Breast epithelium (tissue), 4 donors: ENCODE measurements at regions not wholly inside any gene's neighbourhood (a gene's known extent, or its start where the extent isn't known, plus 50 kb on each side); places are given as distances from the start of the nearest gene placed in this dataset.

ENCODE experiments used
- DNase-seq, 2 donors: peaks; one replicate each; pipeline ENCODE4 v3.0.0-alpha.2; 2019; ENCODE audit warnings: low spot score in 2 of 2
- H3K27ac ChIP-seq, 2 donors: fragments of 200-600 bp; sonication (generic) in 1 of 2; one replicate each; pipeline ENCODE4 v1.5.1; 2016 to 2019; ENCODE audit warnings: mild to moderate bottlenecking in 1 of 2
- H3K27me3 ChIP-seq, 2 donors: fragments of 200-600 bp; sonication (generic) in 1 of 2; one replicate each; pipeline versions ENCODE4 v1.5.1 to v1.6.0; 2017 to 2019; ENCODE audit warnings: control low read depth in 1 of 2, mild to moderate bottlenecking in 1 of 2
- H3K36me3 ChIP-seq: fragments of 200-600 bp; one replicate; pipeline ENCODE4 v1.5.1; 2019
- H3K4me1 ChIP-seq, 2 donors: fragments of 200-600 bp; sonication (generic); one replicate each; pipeline ENCODE4 v1.5.1; 2016 to 2019; ENCODE audit warnings: control low read depth in 1 of 2
- H3K4me3 ChIP-seq, 3 donors: fragments of 200-600 bp; sonication (generic); 1 replicate in 2 of 3; 2 replicates in 1 of 3; pipeline ENCODE4 v1.5.1; 2016 to 2019; ENCODE audit warnings: mild to moderate bottlenecking in 3 of 3, moderate library complexity in 2 of 3
- H3K9me3 ChIP-seq, 2 donors: fragments of 200-600 bp; sonication (generic) in 1 of 2; one replicate each; pipeline ENCODE4 v1.5.1; 2016 to 2019; ENCODE audit warnings: control low read depth in 1 of 2
- POLR2A ChIP-seq: fragments of 450-650 bp; IDR thresholded peaks from one replicate; pipeline ENCODE4 v1.6.1; 2016; ENCODE audit warnings: antibody characterized with exemption, mild to moderate bottlenecking, moderate library complexity
- POLR2AphosphoS5 ChIP-seq, 3 donors: sonication (generic); formaldehyde crosslinking; IDR thresholded peaks; one replicate each; pipeline ENCODE4 v1.6.1; 2017; ENCODE audit warnings: antibody characterized with exemption in 3 of 3
- intact Hi-C: fragments of 100-400 bp; cut with DNase I; formaldehyde crosslinking; loops from one replicate; pipeline ENCODE4 v1.15.1; 2023; ENCODE audit warnings: low total_unique reads
- TF ChIP-seq, protein P1 (sequence below), 3 donors: fragments of 450-650 bp; IDR thresholded peaks; one replicate each; pipeline ENCODE4 v1.5.1; 2016 to 2017; ENCODE audit warnings: antibody characterized with exemption in 3 of 3, mild to moderate bottlenecking in 3 of 3, moderate library complexity in 3 of 3

DNA sequence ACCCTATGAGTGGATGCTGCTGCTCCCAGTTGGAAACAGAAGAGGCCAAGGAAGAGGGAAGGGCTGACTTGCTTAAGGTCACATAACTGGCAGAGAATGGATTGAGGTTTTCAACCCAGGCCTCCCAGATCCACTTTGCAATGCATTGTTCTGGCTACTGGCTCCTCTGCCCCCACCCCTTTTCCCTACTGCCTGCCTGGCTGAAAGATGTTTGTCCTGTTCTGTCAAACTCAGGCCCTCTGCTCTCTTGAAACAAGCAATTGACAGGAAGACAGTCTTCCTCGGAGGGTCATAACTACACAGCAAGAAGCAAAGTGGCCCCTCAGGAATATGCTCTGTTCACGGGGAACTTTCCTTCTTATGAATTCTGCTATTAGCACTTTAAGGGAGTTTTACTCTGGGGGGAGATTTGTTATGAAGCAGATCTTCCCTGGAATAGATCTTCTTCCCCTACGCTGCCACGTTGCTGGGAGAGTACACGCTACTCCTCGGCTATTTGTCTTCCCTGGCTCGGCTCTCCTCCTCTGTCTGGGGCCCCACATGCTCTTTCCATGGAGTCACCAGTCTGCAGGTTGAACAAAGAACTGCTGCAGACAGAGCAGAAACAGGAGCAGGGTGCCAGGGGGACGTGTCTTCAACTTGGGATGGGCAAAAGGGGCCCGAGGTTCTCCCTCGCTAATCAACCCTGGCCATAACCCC is 436.1 kb downstream of the TYW1 start:
- intact Hi-C loops: no loop called here
- no peak for DNase-seq

DNA sequence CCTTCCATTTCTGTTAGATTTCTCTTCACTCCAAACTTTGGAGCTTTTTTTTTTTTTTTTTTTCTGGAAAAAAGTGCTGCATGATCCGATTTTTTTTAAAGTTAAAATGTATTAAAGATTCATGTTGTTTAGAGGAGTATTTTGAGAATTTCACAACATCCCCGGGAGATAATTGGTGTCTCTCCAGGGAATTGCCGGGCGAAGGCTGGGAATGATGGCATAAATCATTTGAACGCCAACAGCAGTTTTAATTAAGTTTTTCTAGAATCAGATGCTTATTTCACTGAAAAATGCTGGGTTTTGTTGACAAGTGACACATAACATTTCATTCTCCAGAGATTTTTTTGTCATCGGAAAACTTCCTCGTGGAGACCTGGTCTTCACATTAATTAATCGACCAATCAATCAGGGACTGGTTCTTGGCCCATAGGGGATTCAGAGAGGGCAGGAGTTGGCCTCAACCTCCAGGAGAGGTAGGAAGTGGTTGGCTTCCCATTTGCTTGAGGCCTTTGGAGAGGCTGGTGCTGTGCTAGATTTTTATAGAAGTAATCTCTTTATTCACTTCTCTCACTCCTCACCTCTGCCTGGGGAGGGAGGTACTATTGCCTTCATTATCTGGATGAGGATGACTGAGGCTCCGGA is 439.4 kb downstream of the TYW1 start:
- no peaks in the 10 kb centered on the region for H3K9me3 ChIP-seq
- H3K4me3 ChIP-seq: no peak overlapping the region
- H3K27ac ChIP-seq: peak overlapping the region; percentile 48 to 55
- no peaks in the 10 kb centered on the region for H3K4me1 ChIP-seq
- no peaks in the 10 kb centered on the region for H3K36me3 ChIP-seq
- peak in 1 of 2 donors; percentile 27 for DNase-seq
- intact Hi-C loops: no loop called here
- no peaks in the 10 kb centered on the region for H3K27me3 ChIP-seq
- no peak for TF ChIP-seq POLR2A
- TF ChIP-seq, protein P1, sequence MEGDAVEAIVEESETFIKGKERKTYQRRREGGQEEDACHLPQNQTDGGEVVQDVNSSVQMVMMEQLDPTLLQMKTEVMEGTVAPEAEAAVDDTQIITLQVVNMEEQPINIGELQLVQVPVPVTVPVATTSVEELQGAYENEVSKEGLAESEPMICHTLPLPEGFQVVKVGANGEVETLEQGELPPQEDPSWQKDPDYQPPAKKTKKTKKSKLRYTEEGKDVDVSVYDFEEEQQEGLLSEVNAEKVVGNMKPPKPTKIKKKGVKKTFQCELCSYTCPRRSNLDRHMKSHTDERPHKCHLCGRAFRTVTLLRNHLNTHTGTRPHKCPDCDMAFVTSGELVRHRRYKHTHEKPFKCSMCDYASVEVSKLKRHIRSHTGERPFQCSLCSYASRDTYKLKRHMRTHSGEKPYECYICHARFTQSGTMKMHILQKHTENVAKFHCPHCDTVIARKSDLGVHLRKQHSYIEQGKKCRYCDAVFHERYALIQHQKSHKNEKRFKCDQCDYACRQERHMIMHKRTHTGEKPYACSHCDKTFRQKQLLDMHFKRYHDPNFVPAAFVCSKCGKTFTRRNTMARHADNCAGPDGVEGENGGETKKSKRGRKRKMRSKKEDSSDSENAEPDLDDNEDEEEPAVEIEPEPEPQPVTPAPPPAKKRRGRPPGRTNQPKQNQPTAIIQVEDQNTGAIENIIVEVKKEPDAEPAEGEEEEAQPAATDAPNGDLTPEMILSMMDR (IDR thresholded peaks at IDR 0.05): no peak
- TF ChIP-seq POLR2AphosphoS5 (IDR thresholded peaks at IDR 0.05): no peak

More for the DNA sequence above, 436.1 kb downstream of the TYW1 start:
- H3K36me3 ChIP-seq: no peaks in the 10 kb centered on the region
- peak overlapping the region in 1 of 2 donors; percentile 0 for H3K27ac ChIP-seq
- TF ChIP-seq, protein P1 (IDR thresholded peaks at IDR 0.05): no peak
- no peak for TF ChIP-seq POLR2AphosphoS5 (IDR thresholded peaks at IDR 0.05)
- TF ChIP-seq POLR2A: no peak
- no peaks in the 10 kb centered on the region for H3K9me3 ChIP-seq
- H3K27me3 ChIP-seq: no peaks in the 10 kb centered on the region
- no peaks in the 10 kb centered on the region for H3K4me1 ChIP-seq
- no peak overlapping the region for H3K4me3 ChIP-seq

DNA sequence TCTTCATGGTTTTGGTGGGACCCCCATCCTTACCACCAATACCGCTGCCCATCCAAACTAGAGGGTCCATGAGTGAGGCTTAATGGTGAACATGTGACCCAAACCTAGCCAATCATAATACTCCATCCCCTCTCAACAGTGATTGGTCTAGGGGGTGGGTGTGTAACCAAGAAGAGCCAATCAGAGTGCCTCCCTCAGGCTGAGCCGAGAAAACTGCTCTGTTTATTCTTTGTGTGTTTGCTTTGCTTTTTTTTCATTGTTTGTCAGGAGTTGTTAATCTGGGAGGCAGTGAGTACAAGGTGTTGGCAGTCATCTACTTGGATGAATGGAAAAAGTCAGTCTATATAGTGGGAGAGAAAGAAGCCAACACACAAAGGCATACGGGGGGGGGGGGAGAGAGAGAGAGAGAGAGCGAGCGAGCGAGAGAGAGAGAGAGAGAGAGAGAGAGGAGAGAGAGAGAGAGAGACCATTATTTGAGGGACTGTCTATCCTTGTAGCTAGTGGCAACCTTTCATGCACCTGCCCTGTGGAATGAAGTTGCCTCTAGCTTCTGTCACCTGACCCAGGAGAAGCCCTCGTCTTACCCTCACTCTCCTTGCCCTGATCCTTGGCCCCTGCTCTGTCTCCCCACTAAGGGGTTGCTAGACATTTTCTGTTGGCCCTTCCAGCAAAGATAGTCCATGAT is 441.7 kb downstream of the TYW1 start:
- no peaks in the 10 kb centered on the region for H3K36me3 ChIP-seq
- H3K27me3 ChIP-seq: no peaks in the 10 kb centered on the region
- H3K4me1 ChIP-seq: no peaks in the 10 kb centered on the region
- intact Hi-C loops: no loop called here
- no peaks in the 10 kb centered on the region for H3K9me3 ChIP-seq
- no peak overlapping the region for H3K27ac ChIP-seq
- DNase-seq: no peak
- TF ChIP-seq, protein P1 (IDR thresholded peaks at IDR 0.05): no peak
- TF ChIP-seq POLR2AphosphoS5 (IDR thresholded peaks at IDR 0.05): no peak
- no peak for TF ChIP-seq POLR2A
- no peak overlapping the region for H3K4me3 ChIP-seq

DNA sequence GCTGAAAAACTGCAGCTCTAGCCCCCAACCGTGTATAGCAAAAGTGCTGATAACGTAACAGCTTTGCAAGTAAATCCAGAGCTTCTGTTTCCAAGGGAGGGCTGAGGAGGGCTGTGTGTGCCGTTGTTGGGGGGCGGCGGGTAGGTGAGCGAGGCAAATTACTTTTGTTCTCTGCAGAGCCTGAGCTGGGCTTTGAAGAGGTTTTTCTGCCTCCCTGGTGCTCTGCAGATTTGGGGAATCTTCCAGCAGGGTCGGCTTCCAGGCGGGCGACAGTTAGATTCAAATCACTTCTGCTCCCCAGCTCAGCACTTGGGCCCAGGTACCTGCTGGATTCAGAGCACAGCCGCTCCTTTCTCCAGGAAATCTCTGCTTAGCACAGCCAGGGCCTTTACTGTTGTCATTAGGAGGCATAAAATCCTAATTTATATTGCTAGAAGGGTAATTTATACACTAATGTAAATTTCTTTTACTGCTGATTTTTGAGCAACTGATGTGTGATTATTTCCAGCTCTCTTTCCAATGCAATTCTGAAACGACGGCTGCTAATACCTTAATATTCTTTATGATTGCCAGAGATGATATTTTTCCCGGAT is 442.4 kb downstream of the TYW1 start:
- Histone ChIP-seq H3K36me3 (no peaks in the 10 kb centered on the region), H3K9me3 (no peaks in the 10 kb centered on the region), H3K4me3 (no peak overlapping the region), H3K4me1 (no peaks in the 10 kb centered on the region), H3K27me3 (no peaks in the 10 kb centered on the region), H3K27ac (no peak overlapping the region)
- DNase-seq: no peak
- TF ChIP-seq, protein P1 (IDR thresholded peaks at IDR 0.05): no peak
- TF ChIP-seq POLR2A (no peak), POLR2AphosphoS5 (IDR thresholded peaks at IDR 0.05) (no peak)
- intact Hi-C loops: no loop called here

DNA sequence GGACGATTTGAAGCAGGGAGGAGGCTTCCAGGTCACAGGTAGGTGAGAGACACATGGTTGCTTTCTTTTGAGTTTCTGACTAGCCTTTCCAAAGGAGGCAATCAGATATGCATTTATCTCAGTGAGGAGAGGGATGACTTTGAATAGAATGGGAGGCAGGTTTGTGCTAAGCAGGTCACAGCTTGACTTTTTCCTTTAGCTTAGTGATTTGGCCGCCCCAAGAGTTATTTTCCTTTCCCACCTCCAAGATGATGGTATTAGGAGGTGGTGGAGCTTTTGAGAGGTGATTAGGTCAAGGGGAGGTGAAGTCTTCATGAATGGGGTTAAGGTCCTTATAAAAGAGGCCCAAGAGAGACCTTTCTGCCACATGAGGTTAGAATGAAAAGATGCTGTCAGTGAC is 443.7 kb downstream of the TYW1 start:
- no peaks in the 10 kb centered on the region for H3K27me3 ChIP-seq
- H3K9me3 ChIP-seq: peaks cover 0 to 3% of the 10 kb centered on the region in 2 donors
- H3K27ac ChIP-seq: no peak overlapping the region
- no peak for DNase-seq
- intact Hi-C loops: no loop called here
- no peak overlapping the region for H3K4me3 ChIP-seq
- no peaks in the 10 kb centered on the region for H3K36me3 ChIP-seq
- TF ChIP-seq POLR2AphosphoS5 (IDR thresholded peaks at IDR 0.05): no peak
- TF ChIP-seq, protein P1 (IDR thresholded peaks at IDR 0.05): no peak
- TF ChIP-seq POLR2A: no peak
- no peaks in the 10 kb centered on the region for H3K4me1 ChIP-seq
